HCT116 (cell line): ENCODE measurements at regions not wholly inside any gene's neighbourhood (a gene's known extent, or its start where the extent isn't known, plus 50 kb on each side); places are given as distances from the start of the nearest gene placed in this dataset.

Source experiments
- ATAC-seq: fragments of 200-7000 bp; cut with Tn5 transposase; 2 replicates; pipeline ENCODE4 v1.9.1; 2020; ENCODE audit warnings: mild to moderate bottlenecking, moderate library complexity
- BruUV-seq: library from RNA; stranded (reverse); fragments of 400-500 nt; replicated peaks from 2 replicates; lab custom pipeline; 2021; lab: Mats Ljungman, UMichigan
- CTCF ChIA-PET: fragments of 300-600 bp; sonication (Branson Sonifier 250); formaldehyde crosslinking; loops from one replicate; lab custom pipeline; 2021; ENCODE audit warnings: antibody characterized with exemption; lab: Charles Lee
- POLR2A ChIA-PET: fragments of 300-600, 350-600 bp; sonication (Branson Sonifier 250); formaldehyde crosslinking; loops from one replicate; lab custom pipeline; 2021; ENCODE audit warnings: antibody characterized with exemption; lab: Charles Lee
- RAD21 ChIA-PET, 2 experiments: fragments of 300-600 bp; sonication (Branson Sonifier 250); formaldehyde crosslinking; loops; one replicate each; lab custom pipeline; 2023; ENCODE audit warnings: low total read pairs in 2 of 2; ENCODE audit not compliant: uncharacterized antibody in 2 of 2, unreplicated experiment in 2 of 2, low non-redundant PET in 1 of 2; lab: Charles Lee
- DNase-seq: peaks from one replicate; pipeline ENCODE4 v3.0.0-alpha.2; 2010; ENCODE audit warnings: low read depth, low spot score
- H2AFZ ChIP-seq: fragments of 200-600 bp; shearing (Covaris generic), sonication (generic); 2 replicates; pipeline ENCODE4 v1.6.1; 2017; ENCODE audit warnings: low read depth, mixed run types, mixed read lengths, antibody characterized with exemption, low read length; ENCODE audit not compliant: poor library complexity, severe bottlenecking
- H3K27ac ChIP-seq: 2 replicates; pipeline ENCODE4 v1.5.1; 2012; ENCODE audit warnings: low read depth, low read length
- H3K27me3 ChIP-seq: fragments of 200-600 bp; sonication (generic); 2 replicates; pipeline ENCODE4 v1.6.1; 2016; ENCODE audit warnings: mixed run types, low read length, mixed read lengths; ENCODE audit not compliant: insufficient read depth
- H3K36me3 ChIP-seq, 2 experiments: fragments of 200-500 bp in 1 of 2; fragments of 200-600 bp in 1 of 2; sonication (Bioruptor generic) in 1 of 2; sonication (generic) in 1 of 2; 2 replicates each; pipeline versions ENCODE4 v1.5.1 to v1.6.1; 2014 to 2016; ENCODE audit warnings: low read length in 2 of 2, inconsistent platforms in 1 of 2, mixed read lengths in 1 of 2, mixed run types in 1 of 2; ENCODE audit not compliant: insufficient read depth in 2 of 2, control insufficient read depth in 1 of 2
- H3K4me1 ChIP-seq, 2 experiments: fragments of 200-600 bp in 1 of 2; sonication (generic) in 1 of 2; 2 replicates each; pipeline versions ENCODE4 v1.5.1 to v1.6.1; 2012 to 2017; ENCODE audit warnings: low read length in 2 of 2, inconsistent platforms in 1 of 2, mild to moderate bottlenecking in 1 of 2, mixed read lengths in 1 of 2, mixed run types in 1 of 2, moderate library complexity in 1 of 2; ENCODE audit not compliant: insufficient read depth in 2 of 2, control insufficient read depth in 1 of 2
- H3K4me2 ChIP-seq: fragments of 200-600 bp; sonication (generic); 2 replicates; pipeline ENCODE4 v1.6.1; 2017; ENCODE audit warnings: mixed run types, low read length, mixed read lengths
- H3K4me3 ChIP-seq, 2 experiments: fragments of 200-600 bp in 1 of 2; sonication (generic) in 1 of 2; replicated peaks in 1 of 2; 2 replicates each; pipeline ENCODE4 v1.5.1; 2011 to 2016; ENCODE audit warnings: low read length in 2 of 2, control low read depth in 1 of 2, low read depth in 1 of 2, mild to moderate bottlenecking in 1 of 2, mixed read lengths in 1 of 2, mixed run types in 1 of 2
- H3K79me2 ChIP-seq: fragments of 200-600 bp; sonication (generic); 2 replicates; pipeline ENCODE4 v1.6.1; 2017; ENCODE audit warnings: mild to moderate bottlenecking, mixed run types, low read length, moderate library complexity, mixed read lengths; ENCODE audit not compliant: insufficient read depth
- H3K9ac ChIP-seq: fragments of 200-600 bp; sonication (generic); 2 replicates; pipeline ENCODE4 v1.6.1; 2016; ENCODE audit warnings: low read length, mixed read lengths
- H3K9me2 ChIP-seq: fragments of 200-600 bp; sonication (generic), shearing (Covaris generic); 2 replicates; pipeline ENCODE4 v1.6.1; 2017; ENCODE audit warnings: mixed run types, mild to moderate bottlenecking, moderate library complexity; ENCODE audit not compliant: insufficient read depth
- H3K9me3 ChIP-seq, 2 experiments: fragments of 200-500 bp in 1 of 2; fragments of 200-600 bp in 1 of 2; sonication (Bioruptor generic) in 1 of 2; sonication (generic) in 1 of 2; 2 replicates each; pipeline ENCODE4 v1.6.1; 2014 to 2017; ENCODE audit warnings: low read length in 2 of 2, mixed read lengths in 2 of 2, inconsistent platforms in 1 of 2, low read depth in 1 of 2, mild to moderate bottlenecking in 1 of 2, mixed run types in 1 of 2, moderate library complexity in 1 of 2; ENCODE audit not compliant: control insufficient read depth in 1 of 2, insufficient read depth in 1 of 2
- H4K20me1 ChIP-seq: fragments of 200-600 bp; sonication (generic), shearing (Covaris generic); 2 replicates; pipeline ENCODE4 v1.6.1; 2017; ENCODE audit warnings: mixed run types, mild to moderate bottlenecking, moderate library complexity; ENCODE audit not compliant: insufficient read depth
- CEBPB ChIP-seq: IDR thresholded peaks from 2 replicates; pipeline ENCODE4 v1.6.1; 2012; ENCODE audit warnings: low read depth
- ELF1 ChIP-seq: IDR thresholded peaks from 2 replicates; pipeline ENCODE4 v1.6.1; 2012; ENCODE audit warnings: low read depth, borderline replicate concordance
- MAX ChIP-seq: IDR thresholded peaks from 2 replicates; pipeline ENCODE4 v1.6.1; 2012
- POLR2AphosphoS5 ChIP-seq: IDR thresholded peaks from 2 replicates; pipeline ENCODE4 v1.6.1; 2011; ENCODE audit warnings: mild to moderate bottlenecking, low read depth, low read length, moderate library complexity
- RAD21 ChIP-seq: IDR thresholded peaks from 2 replicates; pipeline ENCODE4 v1.6.1; 2012; ENCODE audit warnings: low read depth, mild to moderate bottlenecking
- REST ChIP-seq: IDR thresholded peaks from 2 replicates; pipeline ENCODE4 v1.6.1; 2012; ENCODE audit warnings: low read depth
- SIN3A ChIP-seq: IDR thresholded peaks from 2 replicates; pipeline ENCODE4 v1.6.1; 2012; ENCODE audit warnings: low read depth
- SP1 ChIP-seq: IDR thresholded peaks from 2 replicates; pipeline ENCODE4 v1.6.1; 2012; ENCODE audit warnings: low read depth
- SRF ChIP-seq: IDR thresholded peaks from 2 replicates; pipeline ENCODE4 v1.6.1; 2012; ENCODE audit warnings: low read depth
- TCF7L2 ChIP-seq: IDR thresholded peaks from 2 replicates; pipeline ENCODE4 v1.7.0; 2011; ENCODE audit warnings: borderline replicate concordance, inconsistent platforms; ENCODE audit not compliant: insufficient read depth, insufficient read length; ENCODE audit errors: extremely low read depth
- ZFX ChIP-seq: fragments of 450-650 bp; IDR thresholded peaks from 2 replicates; pipeline ENCODE4 v1.6.1; 2017
- intact Hi-C: fragments of 100-400 bp; cut with micrococcal nuclease; formaldehyde crosslinking; loops from 2 replicates; pipeline ENCODE4 v1.10.0; 2022

- Histone ChIP-seq H3K4me2 (no peak overlapping the region), H3K9ac (no peak overlapping the region), H3K9me2 (no peaks in the 10 kb centered on the region), H3K9me3 (no peaks in the 10 kb centered on the region), H3K4me1 (no peaks in the 10 kb centered on the region), H3K79me2 (no peaks in the 10 kb centered on the region), H3K4me3 (no peak overlapping the region), H3K27ac (no peak overlapping the region), H3K36me3 (no peaks in the 10 kb centered on the region), H4K20me1 (no peaks in the 10 kb centered on the region), H3K27me3 (no peaks in the 10 kb centered on the region), H2AFZ (no peak overlapping the region)
- RAD21 ChIA-PET: no interaction called here
- BruUV-seq: no TSS peak
- no peak for TF ChIP-seq SP1
- TF ChIP-seq SRF: peak; percentile 51; the same call in 1 of the 2 replicates
- intact Hi-C loops: no loop called here
- ATAC-seq: no peak
- POLR2A ChIA-PET: no interaction called here
- DNase-seq: no peak
- CTCF ChIA-PET: no interaction called here
Measured at GRCh38 chr10:60717852-60718251, 60.4 kb upstream of the CDK1 start.

GRCh38 chr10:60714233-60714632 is 64.0 kb upstream of the CDK1 start:
- intact Hi-C loops: no loop called here
- no TSS peak for BruUV-seq
- TF ChIP-seq ZFX: no peak
- TF ChIP-seq REST: no peak
- no peak for TF ChIP-seq POLR2AphosphoS5
- TF ChIP-seq MAX: no peak
- no peak for TF ChIP-seq TCF7L2
- TF ChIP-seq RAD21: no peak
- no peak for TF ChIP-seq SIN3A
- no peak for TF ChIP-seq ELF1
- TF ChIP-seq CEBPB: no peak
- Histone ChIP-seq H3K27ac (no peak overlapping the region), H3K9me2 (no peaks in the 10 kb centered on the region), H3K4me3 (no peak overlapping the region), H3K79me2 (no peaks in the 10 kb centered on the region), H3K9me3 (no peaks in the 10 kb centered on the region), H2AFZ (no peak overlapping the region), H3K4me1 (no peaks in the 10 kb centered on the region), H3K36me3 (no peaks in the 10 kb centered on the region), H3K9ac (no peak overlapping the region), H3K27me3 (no peaks in the 10 kb centered on the region), H3K4me2 (no peak overlapping the region), H4K20me1 (no peaks in the 10 kb centered on the region)
- CTCF ChIA-PET: no interaction called here
- ATAC-seq (no peak), DNase-seq (no peak)
- RAD21 ChIA-PET: no interaction called here
- POLR2A ChIA-PET: no interaction called here
